ENCODE measurements at regions not wholly inside any gene's neighbourhood (a gene's known extent, or its start where the extent isn't known, plus 50 kb on each side); places are given as distances from the start of the nearest gene placed in this dataset.

- no peaks in the 10 kb centered on the region for H3K4me1 ChIP-seq
- H3K9me3 ChIP-seq = no peaks in the 10 kb centered on the region
- TF ChIP-seq EP300 (IDR thresholded peaks at IDR 0.05) = no peak
- TF ChIP-seq CTCF (IDR thresholded peaks at IDR 0.05) = no peak
- no peak for TF ChIP-seq POLR2AphosphoS5 (IDR thresholded peaks at IDR 0.05)
- no peak for TF ChIP-seq POLR2A (IDR thresholded peaks at IDR 0.05)
- H3K4me3 ChIP-seq = no peak overlapping the region
- no peak overlapping the region for H3K27ac ChIP-seq
- no peak for DNase-seq
- H3K36me3 ChIP-seq = no peaks in the 10 kb centered on the region
- H3K27me3 ChIP-seq = no peaks in the 10 kb centered on the region
- intact Hi-C loops (cut with DNase I) = no loop called here
Measured at GRCh38 chr20:11053310-11053709, 379.5 kb upstream of the JAG1 start.

- no peak for TF ChIP-seq POLR2AphosphoS5 (IDR thresholded peaks at IDR 0.05)
- TF ChIP-seq CTCF (IDR thresholded peaks at IDR 0.05) = no peak
- no peak for TF ChIP-seq POLR2A (IDR thresholded peaks at IDR 0.05)
- TF ChIP-seq EP300 (IDR thresholded peaks at IDR 0.05) = no peak
- no peak overlapping the region for H3K27ac ChIP-seq
- DNase-seq = no peak
- no peaks in the 10 kb centered on the region for H3K36me3 ChIP-seq
- no peaks in the 10 kb centered on the region for H3K27me3 ChIP-seq
- 85 to 88% methylated on average over 8 of the region's 8 CpGs for WGBS, 2 donors
- H3K9me3 ChIP-seq = no peaks in the 10 kb centered on the region
- no peak overlapping the region for H3K4me3 ChIP-seq
- H3K4me1 ChIP-seq = no peaks in the 10 kb centered on the region
- intact Hi-C loops (cut with DNase I) = no loop called here
Measured at GRCh38 chr20:11054266-11054993, 380.6 kb upstream of the JAG1 start.

- Histone ChIP-seq H3K4me1 (no peaks in the 10 kb centered on the region), H3K27ac (no peak overlapping the region)
Measured at GRCh38 chr20:11056414-11056813, 382.6 kb upstream of the JAG1 start.

GRCh38 chr20:11057624-11058023 lies 383.8 kb upstream of the JAG1 start:
- H3K9me3 ChIP-seq = no peaks in the 10 kb centered on the region
- intact Hi-C loops (cut with DNase I) = no loop called here
- 78 to 86% methylated on average over 1 of the region's 1 CpG for WGBS, 2 donors

More at GRCh38 chr20:11056414-11056813, 382.6 kb upstream of the JAG1 start:
- no peak for DNase-seq
- no peak for TF ChIP-seq CTCF (IDR thresholded peaks at IDR 0.05)
- no peak for TF ChIP-seq POLR2A (IDR thresholded peaks at IDR 0.05)
- no peak for TF ChIP-seq EP300 (IDR thresholded peaks at IDR 0.05)
- no peak for TF ChIP-seq POLR2AphosphoS5 (IDR thresholded peaks at IDR 0.05)
- Histone ChIP-seq H3K36me3 (no peaks in the 10 kb centered on the region), H3K27me3 (no peaks in the 10 kb centered on the region), H3K9me3 (no peaks in the 10 kb centered on the region), H3K4me3 (no peak overlapping the region)
- intact Hi-C loops (cut with DNase I) = no loop called here
- WGBS, 2 donors = 79 to 90% methylated on average over 5 of the region's 5 CpGs

More at GRCh38 chr20:11057624-11058023, 383.8 kb upstream of the JAG1 start:
- H3K4me3 ChIP-seq = no peak overlapping the region
- no peaks in the 10 kb centered on the region for H3K36me3 ChIP-seq
- H3K27me3 ChIP-seq = no peaks in the 10 kb centered on the region
- H3K4me1 ChIP-seq = no peaks in the 10 kb centered on the region
- H3K27ac ChIP-seq = peak overlapping the region in 1 of 4 donors; percentile 23
- no peak for DNase-seq
- TF ChIP-seq POLR2AphosphoS5 (IDR thresholded peaks at IDR 0.05) = peak in 3 of 4 donors; percentile 24 to 46 (median 40)
- no peak for TF ChIP-seq POLR2A (IDR thresholded peaks at IDR 0.05)
- TF ChIP-seq CTCF (IDR thresholded peaks at IDR 0.05) = no peak

All from sigmoid colon (tissue), 6 donors.